Kidney epithelial cell (primary cell): ENCODE measurements at regions not wholly inside any gene's neighbourhood (a gene's known extent, or its start where the extent isn't known, plus 50 kb on each side); places are given as distances from the start of the nearest gene placed in this dataset.
A peak's percentile ranks its signal among the peaks of the same experiment; 100 is the strongest.
"Not testable (repeated sequence)": the region's sequence is repeated elsewhere in the genome, so short reads cannot be mapped to it uniquely, and the experiment has no call there.

Source experiments
- DNase-seq: peaks from one replicate; pipeline ENCODE4 v3.0.0-alpha.2; 2010; ENCODE audit warnings: low read depth
- H3K27me3 ChIP-seq: 2 replicates; pipeline ENCODE4 v1.6.0; 2011; ENCODE audit warnings: low read length; ENCODE audit not compliant: control insufficient read depth, insufficient read depth
- H3K36me3 ChIP-seq: 2 replicates; pipeline ENCODE4 v1.5.1; 2011; ENCODE audit warnings: low read length; ENCODE audit not compliant: control insufficient read depth, insufficient read depth
- H3K4me3 ChIP-seq: 2 replicates; pipeline ENCODE4 v1.5.1; 2011; ENCODE audit warnings: low read depth, mild to moderate bottlenecking, control low read depth, low read length
- TF ChIP-seq, protein P1 (sequence below): IDR thresholded peaks from 2 replicates; pipeline ENCODE4 v1.5.1; 2011; ENCODE audit warnings: mild to moderate bottlenecking, moderate library complexity, low read length, control low read depth, inconsistent platforms; ENCODE audit not compliant: insufficient read depth, poor library complexity, severe bottlenecking

GRCh38 chr11:56846631-56847576 is 98.4 kb upstream of the OR9G4 start:
- no peaks in the 10 kb centered on the region for H3K27me3 ChIP-seq
- DNase-seq, result peak; percentile 41
- H3K36me3 ChIP-seq, result no peaks in the 10 kb centered on the region
- TF ChIP-seq, protein P1, sequence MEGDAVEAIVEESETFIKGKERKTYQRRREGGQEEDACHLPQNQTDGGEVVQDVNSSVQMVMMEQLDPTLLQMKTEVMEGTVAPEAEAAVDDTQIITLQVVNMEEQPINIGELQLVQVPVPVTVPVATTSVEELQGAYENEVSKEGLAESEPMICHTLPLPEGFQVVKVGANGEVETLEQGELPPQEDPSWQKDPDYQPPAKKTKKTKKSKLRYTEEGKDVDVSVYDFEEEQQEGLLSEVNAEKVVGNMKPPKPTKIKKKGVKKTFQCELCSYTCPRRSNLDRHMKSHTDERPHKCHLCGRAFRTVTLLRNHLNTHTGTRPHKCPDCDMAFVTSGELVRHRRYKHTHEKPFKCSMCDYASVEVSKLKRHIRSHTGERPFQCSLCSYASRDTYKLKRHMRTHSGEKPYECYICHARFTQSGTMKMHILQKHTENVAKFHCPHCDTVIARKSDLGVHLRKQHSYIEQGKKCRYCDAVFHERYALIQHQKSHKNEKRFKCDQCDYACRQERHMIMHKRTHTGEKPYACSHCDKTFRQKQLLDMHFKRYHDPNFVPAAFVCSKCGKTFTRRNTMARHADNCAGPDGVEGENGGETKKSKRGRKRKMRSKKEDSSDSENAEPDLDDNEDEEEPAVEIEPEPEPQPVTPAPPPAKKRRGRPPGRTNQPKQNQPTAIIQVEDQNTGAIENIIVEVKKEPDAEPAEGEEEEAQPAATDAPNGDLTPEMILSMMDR, result no peak
- no peak overlapping the region for H3K4me3 ChIP-seq

GRCh38 chr11:56845121-56845732 is 96.7 kb upstream of the OR9G4 start:
- no peak overlapping the region for H3K4me3 ChIP-seq
- DNase-seq, result no peak
- TF ChIP-seq, protein P1, result no peak
- no peaks in the 10 kb centered on the region for H3K36me3 ChIP-seq
- H3K27me3 ChIP-seq, result no peaks in the 10 kb centered on the region

GRCh38 chr11:56843816-56844215 is 95.3 kb upstream of the OR9G4 start:
- Histone ChIP-seq H3K27me3 (no peaks in the 10 kb centered on the region), H3K36me3 (no peaks in the 10 kb centered on the region), H3K4me3 (no peak overlapping the region)
- TF ChIP-seq, protein P1, result no peak
- DNase-seq, result no peak

DNA sequence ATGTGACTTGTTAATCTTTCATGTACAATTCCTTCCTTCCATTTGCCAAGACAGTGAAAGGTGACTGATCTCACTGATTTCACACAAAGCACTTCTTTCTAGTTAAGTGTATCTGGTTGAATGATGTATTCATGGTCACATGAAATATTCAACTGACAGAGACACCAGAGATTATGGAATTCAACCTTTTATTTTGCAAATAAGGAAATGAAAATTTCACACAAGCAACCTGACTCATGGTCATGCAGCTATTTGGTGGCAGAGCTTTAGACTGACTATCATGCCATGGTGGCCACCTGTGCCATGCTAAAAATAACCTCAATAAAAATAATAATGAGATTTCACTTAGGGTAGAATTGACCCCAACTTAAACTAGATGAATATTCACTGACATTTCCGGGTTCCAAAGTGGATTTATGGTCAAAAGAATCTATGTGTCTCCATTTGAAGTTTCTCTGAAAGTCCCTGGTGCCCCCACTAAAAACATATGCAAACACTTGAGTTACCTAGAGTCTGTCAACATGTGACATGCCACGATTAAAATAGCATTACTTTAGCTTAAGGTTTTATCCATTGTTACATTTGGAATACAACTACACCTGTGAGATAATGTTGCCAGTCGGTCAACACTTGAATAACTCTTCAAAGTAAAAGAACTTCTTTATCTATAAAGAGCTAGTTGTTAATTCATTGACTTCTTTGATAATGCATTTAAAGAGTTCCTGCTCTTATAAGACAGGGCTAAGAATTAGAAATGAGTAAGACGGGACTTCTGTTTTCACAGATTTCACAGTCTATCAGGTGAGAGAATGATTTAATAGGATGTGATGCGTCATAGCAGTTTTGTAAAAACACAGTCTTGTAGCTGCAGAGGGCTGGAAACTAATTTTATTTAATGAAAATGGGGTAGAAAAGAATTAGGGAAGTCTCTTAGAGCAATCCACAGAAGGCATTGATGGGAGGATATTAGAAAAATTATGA is 94.6 kb upstream of the OR9G4 start:
- Histone ChIP-seq H3K27me3 (no peaks in the 10 kb centered on the region), H3K4me3 (no peak overlapping the region), H3K36me3 (no peaks in the 10 kb centered on the region)
- no peak for DNase-seq
- TF ChIP-seq, protein P1, result no peak

DNA sequence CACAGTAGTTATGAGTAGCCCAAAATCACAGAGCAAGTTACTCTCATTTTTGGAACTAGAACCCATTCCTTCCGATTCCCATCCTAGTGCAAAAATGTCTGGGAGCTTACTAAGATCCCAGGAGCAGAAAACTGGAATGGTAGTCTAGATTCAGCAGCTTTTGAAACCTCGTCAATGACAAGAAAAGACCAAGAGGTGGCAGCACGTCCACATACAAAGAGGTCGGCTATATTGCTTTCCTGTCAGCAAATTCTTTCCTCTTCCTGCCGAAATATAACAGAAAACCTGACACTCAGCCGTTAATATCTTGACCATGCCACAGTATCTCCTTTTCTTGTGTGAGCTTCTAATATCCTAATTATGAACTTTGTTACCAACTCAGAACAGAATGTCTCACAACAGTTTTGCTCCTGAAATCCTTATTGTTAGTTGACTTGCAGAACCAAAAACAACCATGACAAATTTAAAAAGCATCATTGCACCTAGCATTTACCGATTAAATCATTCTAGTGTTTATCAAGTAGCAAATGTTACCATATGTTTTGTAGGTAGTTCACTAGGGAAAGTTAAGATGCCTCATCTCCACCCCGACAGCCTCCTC is 92.8 kb upstream of the OR9G4 start:
- peak; percentile 25 for DNase-seq
- H3K27me3 ChIP-seq, result no peaks in the 10 kb centered on the region
- H3K36me3 ChIP-seq, result no peaks in the 10 kb centered on the region
- H3K4me3 ChIP-seq, result no peak overlapping the region
- TF ChIP-seq, protein P1, result peak; percentile 64

- DNase-seq, H3K36me3 ChIP-seq, H3K27me3 ChIP-seq, H3K4me3 ChIP-seq: not testable (repeated sequence)
Measured at GRCh38 chr11:56827357-56827756, 78.9 kb upstream of the OR9G4 start.
